ENCODE measurements at regions not wholly inside any gene's neighbourhood (a gene's known extent, or its start where the extent isn't known, plus 50 kb on each side); places are given as distances from the start of the nearest gene placed in this dataset.

DNA sequence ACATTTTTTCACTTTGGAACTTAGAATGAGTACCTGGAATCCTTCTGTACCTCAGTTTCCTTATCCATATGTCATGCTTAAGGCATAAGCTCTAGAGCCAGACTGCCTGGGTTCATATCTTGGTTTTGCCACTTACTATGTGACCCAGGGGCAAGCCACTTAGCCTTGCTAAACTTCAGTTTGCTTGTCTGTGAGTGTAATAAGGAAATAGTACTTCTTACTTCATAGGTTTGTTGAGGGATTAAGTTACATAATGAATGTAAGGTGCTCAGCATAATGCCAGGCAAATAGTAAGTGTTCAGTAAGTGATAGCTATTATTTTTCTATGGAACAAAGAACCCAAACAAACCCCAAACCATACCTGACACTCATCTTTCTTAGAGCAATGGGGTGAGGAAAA lies 225.1 kb downstream of the BCAT1 start:
- DNase-seq (ENCODE audit: low read depth, low spot score) = no peak

DNA sequence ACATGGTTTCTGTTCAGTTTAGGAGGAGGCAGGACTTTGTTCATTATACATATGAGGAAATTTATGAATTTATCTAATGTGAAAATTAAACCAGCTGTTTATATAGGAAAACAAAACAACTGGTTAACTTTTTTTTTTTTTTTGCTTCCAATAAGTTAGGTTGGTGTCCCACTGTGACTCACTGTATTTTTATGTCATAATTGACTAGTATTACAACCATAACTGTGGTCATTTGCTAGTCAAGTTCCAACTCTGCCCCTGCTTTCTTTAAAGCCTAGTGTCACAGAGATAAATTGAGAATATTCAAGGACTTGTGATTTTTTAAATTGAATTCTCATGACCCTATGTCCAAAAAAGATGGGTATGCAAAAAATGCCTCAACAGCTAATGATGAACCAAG lies 227.7 kb downstream of the BCAT1 start:
- no peak for DNase-seq (ENCODE audit: low read depth, low spot score)

DNA sequence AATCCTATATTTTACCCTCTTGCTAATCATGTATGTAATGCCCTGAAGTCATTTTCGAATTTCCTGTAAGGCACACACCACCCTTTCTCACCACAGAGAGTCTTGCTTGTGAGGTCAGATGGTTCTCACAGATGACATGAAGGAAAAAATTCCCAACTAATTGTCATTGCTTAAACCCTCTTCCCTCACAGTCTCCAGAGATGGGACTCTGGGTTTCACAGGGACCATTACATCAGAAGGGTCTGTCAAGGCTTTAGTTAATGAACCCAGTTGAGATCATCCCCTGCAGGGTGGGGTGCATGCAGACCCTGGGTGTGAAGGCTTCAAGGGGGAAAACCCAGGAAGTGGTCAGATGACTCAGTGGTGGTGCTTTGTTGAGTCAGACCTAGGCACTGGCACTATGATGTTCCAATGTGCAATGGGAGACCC lies 229.6 kb downstream of the BCAT1 start:
- DNase-seq (ENCODE audit: low read depth, low spot score) = peak; percentile 17

DNA sequence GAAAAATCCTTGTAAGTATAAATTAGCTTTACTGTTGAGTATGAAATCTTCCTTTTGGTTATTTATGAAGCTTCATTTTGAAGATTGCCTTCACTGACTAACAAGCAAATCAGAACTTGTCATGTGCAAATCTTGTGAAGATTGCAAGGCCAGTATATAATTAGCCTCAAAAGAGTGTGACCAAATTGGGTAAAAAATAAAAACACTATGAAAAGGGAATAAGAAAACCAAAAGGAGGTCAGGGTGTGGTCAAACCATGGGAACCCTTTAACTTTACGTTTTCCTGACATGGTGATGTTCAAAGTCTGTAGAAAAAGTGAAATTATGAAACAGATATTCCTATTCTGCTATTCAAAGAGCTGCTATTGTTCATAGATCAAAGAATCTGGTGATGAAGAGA lies 230.3 kb downstream of the BCAT1 start:
- DNase-seq (ENCODE audit: low read depth, low spot score) = no peak

DNA sequence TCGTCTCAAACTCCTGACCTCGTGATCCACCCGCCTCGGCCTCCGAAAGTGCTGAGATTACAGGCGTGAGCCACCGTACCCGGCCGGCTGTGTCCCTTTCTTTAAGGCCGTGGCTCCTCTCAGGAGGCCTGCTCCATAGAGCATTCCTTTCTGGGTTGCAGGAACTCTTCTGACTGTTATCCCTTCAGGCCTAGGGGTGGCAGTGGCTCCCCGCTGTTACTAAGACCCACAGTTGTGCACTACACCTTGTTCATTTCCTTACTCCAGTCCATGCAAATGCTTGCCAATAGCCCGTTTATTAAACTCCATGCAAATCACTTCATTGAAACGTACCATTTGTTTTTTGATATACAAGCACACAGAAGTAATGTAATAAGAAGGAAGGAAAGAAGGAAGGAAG lies 234.7 kb downstream of the BCAT1 start:
- no peak for DNase-seq (ENCODE audit: low read depth, low spot score)

DNA sequence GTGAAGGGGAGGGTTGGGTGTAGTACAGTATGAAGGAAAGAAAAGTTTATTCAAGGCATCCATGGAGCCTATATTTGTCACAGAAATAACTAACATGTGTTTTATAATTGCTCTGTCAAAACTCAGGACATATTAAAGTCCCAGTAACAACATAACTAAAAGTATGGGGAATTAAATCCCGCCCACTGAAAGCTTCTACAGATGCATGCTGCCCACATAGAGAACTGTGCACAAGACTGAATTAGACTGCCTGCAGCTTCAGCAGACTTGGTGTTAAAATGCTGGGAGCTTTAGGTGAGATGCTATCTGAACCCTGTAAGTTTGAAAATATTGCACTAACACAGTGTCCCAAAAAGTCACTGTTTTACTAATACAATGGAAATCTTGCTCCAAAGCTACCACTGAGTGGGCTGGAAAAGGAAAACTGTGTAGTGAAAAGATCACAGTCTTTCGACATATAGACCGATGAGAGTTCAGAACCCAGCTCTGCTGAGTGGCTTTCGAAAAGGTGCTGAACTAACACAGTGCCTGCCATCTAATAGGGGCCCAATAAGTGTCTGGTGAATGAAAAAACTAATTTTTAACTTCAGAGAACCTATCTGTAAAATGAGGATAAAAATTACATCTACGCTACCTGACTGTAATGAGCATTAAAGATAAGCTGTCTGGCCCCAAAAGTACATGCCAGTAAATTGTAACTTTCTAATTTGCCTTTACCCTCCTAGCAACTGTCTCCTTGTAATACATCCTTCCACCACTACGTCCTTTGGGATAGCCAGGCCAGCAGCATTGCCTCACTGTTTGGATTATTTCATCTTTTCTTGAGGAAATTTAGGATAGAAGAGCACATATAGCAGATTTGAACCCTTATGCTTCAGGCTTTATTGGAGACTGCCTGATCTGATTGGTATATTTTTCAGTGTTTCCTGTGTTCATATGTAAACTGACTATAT lies 237.6 kb downstream of the BCAT1 start:
- no peak for DNase-seq (ENCODE audit: low read depth, low spot score)

DNA sequence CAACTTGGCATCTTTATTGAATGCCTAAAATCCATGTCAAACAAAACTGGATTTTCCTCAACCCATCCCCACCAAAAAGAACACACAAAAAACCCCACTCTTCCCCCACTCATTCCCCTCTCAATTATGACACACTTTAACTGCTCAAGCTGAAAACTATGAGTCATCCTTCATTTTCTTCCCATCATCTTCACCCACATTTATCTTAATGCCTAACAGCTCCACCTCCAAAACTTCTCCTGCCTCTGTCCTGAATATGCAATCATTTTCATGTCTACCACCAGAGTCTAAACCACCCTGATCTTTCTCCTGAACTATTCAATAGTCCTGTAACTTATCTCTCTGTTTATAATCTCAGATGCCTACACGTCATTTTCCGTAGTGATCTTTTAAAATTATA lies 239.7 kb downstream of the BCAT1 start:
- DNase-seq (ENCODE audit: low read depth, low spot score) = no peak

DNA sequence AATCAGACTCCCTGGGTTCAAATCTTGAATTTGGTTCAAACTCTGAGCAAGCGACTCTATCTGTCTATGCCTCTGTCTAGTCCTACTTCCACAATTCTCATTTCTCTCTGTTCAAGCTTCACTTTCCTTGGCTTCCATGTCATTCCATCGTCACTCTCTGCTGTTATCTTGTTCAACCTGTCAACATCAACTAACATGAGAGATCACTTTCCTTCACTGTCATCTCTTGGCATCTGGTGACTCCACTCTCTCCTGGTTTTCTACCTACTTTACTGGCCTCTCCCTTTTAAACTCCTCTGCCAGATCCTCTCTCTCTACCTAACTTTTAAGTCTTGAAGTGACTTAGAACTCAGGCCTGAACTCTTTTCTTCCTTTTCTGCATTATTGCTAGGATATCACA lies 240.2 kb downstream of the BCAT1 start:
- no peak for DNase-seq (ENCODE audit: low read depth, low spot score)

DNA sequence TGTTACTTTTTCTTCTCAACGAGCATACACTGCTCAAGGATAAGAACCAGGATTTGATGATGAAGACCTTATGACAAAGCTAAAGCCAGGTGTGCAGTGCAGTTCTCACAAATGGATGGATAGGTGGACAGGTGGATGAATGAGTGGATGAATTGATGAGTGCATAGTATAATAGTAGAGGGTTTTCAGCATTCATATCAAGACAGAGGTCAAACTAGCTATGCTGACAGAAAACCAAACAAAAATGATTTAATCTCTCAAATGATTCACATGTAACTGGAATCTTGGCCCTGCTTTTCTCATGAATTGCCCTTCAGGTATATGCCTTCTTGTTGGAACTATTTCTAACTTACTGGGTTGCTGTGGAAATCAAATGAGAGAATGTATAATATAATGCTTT lies 240.9 kb downstream of the BCAT1 start:
- no peak for DNase-seq (ENCODE audit: low read depth, low spot score)

DNA sequence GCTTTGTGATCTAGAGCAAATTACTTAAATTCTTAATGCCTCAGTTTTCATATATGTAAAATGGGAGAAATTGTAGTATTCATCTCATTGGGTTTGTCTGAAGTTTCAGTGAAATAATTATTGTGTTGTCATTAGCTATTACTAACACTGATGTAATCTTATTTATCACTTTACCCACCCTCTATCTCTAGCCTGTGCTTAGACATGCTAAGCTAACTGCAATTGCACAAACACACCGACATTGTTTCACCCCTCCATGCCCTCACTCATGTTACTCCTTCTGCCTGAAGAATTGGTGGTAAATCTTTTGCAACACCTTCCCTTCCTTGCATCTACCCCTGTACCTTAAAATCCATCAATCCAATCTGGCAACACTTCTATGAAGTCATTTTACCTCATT lies 241.6 kb downstream of the BCAT1 start:
- no peak for DNase-seq (ENCODE audit: low read depth, low spot score)

DNA sequence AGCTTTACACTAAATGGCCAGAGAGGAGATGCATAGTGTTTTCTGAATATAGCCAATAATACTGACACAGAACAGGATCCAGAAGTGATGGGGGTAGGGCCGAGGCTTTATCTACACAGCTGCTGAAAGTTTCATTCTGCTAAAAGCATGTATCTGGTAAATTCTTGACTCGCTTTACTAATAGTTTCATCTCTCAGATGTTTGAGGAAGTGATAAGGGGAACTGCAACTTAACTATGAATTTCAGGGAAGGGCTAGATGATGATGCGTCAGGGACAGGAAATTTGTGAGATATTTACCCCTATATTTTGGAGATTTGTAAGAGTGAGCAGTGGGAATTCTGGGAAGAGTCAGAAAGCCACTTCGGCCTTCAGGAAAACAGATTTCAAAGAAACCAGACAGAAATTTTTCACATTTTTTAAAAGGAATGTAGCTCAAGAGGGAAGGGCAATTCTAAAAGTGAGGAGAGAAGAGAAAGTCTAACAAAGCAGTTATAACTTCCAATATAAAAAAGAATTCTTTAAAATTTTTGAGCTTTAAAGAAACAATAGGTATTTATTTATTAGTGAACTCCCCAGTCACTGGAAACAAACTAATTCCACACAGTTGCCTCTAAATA lies 243.1 kb downstream of the BCAT1 start:
- no peak for DNase-seq (ENCODE audit: low read depth, low spot score)

DNA sequence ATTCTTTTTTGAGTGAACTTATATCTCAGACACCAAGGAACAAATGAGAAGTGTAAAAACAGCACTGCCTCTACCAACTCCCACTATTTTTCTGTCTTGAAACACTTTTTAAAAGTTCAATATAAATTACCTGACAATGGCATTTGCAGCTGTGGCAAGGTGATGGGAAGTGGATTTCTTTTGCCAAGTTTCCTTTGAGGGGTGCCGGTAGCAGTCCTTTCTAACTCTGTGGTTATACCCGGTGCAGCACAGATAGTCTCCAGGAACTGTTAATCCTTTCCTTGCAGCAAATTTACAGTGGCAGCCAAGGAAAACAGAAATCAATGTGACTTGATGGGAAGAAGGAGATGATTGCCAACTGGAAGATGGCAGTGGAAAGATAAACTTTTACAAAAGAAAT lies 243.7 kb downstream of the BCAT1 start:
- DNase-seq (ENCODE audit: low read depth, low spot score) = no peak

DNA sequence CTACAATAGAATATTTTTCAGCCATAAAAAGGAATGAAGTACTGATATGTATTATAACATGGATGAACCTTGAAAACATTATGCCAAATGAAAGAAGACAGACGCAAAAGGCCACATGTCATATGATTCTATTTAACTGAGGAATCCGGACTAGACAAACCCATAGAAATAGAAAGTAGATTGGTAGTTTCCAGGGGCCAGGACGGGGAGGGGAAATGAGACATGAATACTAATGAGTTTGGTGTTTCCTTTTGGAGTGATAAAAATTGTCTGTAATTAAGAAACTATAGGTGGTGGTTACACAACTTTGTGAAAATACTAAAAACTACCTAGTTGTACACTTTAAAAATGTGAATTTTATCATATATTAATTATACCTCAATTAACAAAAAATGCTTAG lies 247.6 kb downstream of the BCAT1 start:
- no peak for DNase-seq (ENCODE audit: low read depth, low spot score)

DNA sequence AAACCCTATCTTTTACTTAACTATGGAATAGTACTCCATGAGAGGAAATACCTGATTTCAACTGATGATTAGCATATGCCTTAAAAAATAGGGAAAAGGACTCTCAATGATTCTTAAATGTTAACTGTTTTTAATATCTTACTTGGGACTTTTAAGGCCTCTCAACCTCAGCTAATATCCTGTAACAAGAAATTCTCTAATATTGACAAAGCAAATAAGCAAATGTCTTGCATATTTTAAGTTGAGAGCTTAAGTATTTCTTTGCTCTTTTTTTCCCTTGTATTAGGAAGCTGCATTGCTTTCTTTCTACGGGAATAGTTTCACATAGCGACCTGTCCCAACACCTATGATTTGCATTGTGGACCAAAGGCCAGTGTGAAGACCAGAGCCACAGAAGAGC lies 249.9 kb downstream of the BCAT1 start:
- no peak for DNase-seq (ENCODE audit: low read depth, low spot score)

DNA sequence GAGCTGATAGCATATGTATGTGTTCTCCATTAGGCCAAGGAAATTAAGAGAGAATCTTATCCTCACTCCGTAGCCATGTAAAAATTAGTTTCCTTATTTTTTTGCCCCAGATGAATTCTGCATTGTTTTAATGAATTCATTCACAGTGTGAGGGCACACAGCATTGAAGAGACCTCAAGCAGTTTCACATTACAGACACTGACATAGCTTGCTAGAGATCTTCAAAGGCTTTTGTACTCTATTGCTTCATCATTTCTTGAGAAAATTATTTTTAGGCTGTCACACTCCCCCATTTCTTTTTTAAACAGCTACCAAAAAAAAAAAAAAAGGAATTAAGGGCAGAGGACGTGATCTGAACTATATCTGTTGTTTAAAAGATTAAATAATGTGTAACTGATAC lies 251.1 kb downstream of the BCAT1 start:
- DNase-seq (ENCODE audit: low read depth, low spot score) = no peak

DNA sequence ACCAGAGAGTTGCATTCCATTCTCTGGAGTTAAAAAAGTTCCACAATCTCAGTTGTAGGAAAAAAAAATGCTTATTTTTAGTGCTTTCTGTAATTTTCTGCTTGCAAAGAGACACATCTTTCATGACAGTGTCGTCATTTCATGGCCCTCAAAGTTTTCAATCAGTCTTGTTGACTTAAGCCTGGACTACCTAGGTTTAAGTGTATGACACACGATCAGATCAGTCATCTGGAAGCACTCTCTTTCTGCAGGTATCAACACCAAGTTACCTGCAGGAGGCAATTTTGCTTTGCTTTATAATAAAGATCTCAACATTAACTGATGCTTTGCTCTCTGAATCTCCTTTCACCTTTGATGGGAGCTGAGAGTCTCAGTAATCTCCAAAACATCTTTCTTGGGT lies 251.6 kb downstream of the BCAT1 start:
- no peak for DNase-seq (ENCODE audit: low read depth, low spot score)

DNA sequence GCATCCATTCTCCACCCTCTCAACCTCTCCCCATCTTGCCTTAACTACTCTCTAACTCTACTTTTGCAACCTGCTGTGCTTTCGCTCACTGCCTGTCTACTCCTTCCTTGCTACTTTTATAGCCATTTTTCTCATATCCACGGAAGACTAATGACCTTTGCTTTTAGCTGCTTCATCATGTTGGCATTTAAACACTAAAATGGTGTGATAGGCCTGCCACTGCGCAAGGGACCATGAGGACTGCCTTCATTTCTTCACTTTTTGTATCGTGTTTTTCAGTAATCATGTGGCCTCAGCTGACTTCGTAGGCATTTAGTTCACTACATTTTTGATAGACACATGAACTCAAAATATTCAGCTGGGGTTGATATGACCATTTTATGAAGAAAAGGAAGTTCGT lies 252.1 kb downstream of the BCAT1 start:
- DNase-seq (ENCODE audit: low read depth, low spot score) = no peak

DNA sequence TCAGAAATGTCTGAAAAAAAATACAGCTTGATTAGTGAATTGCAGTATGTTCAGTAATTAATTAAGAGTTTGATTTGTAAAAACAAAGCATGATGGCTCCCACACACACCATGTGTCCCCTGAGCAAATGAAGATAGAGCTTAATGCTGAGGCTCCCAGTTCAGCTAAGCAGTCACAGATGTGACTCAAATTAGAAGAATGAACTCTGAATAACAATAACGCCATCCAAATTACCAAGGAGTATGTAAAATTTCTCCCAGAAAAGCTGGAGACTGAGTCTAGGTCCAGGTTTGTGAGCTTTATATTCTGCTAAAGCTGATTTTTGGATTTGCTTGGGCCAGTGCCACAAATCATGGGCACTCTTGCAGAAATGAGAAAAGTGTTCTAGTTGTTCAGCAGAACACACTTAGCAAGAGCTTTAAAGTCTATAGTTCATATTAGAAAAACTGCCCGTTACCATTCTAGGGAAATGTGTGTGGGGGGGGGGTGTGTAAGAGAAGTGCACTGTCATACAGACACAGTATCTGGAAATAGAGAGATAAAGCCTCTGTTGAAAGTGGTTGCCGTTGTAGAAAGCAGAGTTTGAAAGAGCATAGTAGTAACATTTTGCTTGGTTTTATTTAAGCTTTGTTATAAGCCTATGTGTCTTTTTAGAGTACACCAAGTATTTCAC lies 253.1 kb downstream of the BCAT1 start:
- no peak for DNase-seq (ENCODE audit: low read depth, low spot score)

DNA sequence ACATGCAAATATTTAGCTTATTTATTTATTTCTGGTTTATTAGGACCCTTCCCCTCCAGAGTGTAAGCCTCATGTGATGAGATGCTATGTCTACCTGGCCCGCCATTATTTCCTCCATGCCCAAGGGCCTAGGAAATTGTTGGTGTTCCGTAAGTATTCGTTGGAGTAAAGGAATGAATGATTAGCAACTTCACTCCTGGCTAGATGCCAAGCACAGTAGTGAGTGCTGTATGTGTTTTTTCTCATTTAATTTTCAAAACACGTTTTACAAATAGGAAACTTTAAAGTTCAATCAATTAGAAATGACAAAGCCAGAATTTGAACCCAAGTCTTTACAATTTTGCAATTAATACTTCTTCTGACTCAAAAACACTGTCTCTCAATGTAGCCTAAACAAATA lies 253.8 kb downstream of the BCAT1 start:
- DNase-seq (ENCODE audit: low read depth, low spot score) = no peak

DNA sequence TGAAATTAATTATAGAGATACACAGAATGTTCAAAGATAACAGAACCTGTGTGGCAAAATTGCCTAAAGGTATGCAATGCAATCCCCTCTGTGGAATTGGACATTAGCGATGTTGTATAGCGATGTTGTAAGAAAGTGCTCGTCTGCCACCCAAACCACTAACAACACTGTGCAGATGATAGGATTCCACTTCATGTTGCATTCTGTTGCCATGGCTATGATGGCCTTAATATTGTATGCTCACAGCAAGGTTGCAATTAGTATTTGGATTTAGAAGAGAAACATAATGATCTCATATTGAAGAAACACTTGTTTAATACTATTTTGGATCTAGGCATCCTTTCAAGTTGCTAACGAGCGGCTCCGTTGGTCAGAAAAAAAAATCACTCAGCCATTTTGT lies 260.3 kb downstream of the BCAT1 start:
- DNase-seq (ENCODE audit: low read depth, low spot score) = no peak

DNA sequence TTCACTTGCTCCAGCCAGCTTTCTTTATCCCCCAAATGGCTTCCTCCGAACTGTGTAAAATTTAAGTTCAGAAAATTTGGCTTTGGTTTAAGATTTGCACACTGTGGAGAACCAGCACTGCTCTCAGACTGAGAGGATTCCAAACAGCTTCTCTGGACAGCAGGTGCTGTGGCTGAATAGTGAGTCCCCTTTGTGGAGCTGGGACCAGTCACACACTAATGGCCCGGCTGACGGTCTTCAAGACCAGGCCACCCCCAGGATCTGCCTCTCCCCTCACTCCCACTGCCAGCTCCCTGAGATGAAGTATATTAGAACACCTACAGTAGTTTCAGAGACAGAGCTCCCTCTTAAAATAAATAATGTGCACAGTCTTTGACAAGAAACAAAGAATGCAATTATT lies 267.3 kb downstream of the BCAT1 start:
- no peak for DNase-seq (ENCODE audit: low read depth, low spot score)

DNA sequence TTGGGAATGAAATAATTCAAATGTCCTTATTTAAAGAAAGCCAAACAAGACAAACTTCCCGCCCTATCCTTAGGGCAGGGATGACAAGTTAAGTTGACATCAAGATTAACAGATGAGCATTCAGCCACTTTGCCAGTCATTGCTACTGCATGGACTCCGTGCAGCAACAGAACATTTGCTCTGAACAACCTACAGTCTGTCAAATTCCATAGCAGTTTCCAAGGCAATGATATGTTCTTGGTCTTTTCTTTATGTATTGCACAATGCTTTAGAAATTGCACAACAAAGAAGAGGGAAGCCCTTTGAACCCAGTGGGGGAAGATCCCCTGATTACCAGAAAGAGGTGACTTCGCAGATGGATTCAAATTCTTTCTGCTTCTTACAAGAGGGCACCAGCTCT lies 269.8 kb downstream of the BCAT1 start:
- no peak for DNase-seq (ENCODE audit: low read depth, low spot score)

DNA sequence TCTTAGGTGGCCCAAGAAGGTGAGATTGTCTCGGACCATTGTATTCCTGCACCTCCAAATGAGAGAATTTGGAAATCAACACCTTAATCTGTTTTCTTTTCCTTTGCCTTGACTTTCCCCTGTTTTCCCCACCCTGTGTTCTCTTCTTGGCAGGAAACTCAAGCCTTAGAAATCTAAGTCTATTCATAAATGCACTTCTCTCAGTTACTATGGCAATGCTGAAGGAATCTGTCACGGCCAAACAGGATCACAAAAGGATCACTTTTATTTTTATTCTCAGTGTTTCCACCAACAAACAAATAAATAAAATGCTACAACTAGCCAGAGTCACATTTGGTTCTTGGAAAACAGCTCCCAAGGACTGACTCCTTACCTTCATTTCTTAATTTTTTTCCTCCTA lies 270.5 kb downstream of the BCAT1 start:
- DNase-seq (ENCODE audit: low read depth, low spot score) = no peak

All from ELF-1 (cell line).